ENCODE measurements at regions not wholly inside any gene's neighbourhood (a gene's known extent, or its start where the extent isn't known, plus 50 kb on each side); places are given as distances from the start of the nearest gene placed in this dataset.
"Not testable (repeated sequence)": the region's sequence is repeated elsewhere in the genome, so short reads cannot be mapped to it uniquely, and the experiment has no call there.

- DNase-seq (ENCODE audit: low read depth in 4 of 4, low spot score in 3 of 4): no peak
Measured at GRCh38 chr20:4635781-4636180, 50.5 kb upstream of the PRNP start.

- DNase-seq (ENCODE audit: low read depth in 4 of 4, low spot score in 3 of 4): no peak
Measured at GRCh38 chr20:4635342-4635741, 50.9 kb upstream of the PRNP start.

DNA sequence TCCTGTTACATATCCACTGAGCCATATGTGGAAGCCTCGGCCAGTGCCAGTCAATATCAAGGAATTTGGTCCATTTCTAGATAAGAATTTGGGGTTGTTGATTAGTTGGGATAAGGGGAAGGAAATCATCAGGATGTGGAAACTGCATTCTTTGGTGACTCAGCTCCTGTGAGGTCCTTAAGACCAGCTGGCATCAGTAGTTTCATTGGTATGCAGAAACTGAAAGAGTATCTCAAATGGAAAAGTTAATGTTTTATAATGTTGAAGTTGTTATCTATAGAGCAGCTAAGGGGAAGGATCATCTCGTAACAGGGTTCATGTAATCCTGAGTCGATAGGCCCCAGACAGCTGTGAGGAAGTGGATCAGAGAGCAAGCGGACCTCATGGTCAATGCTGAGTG, 52.5 kb upstream of the PRNP start:
- DNase-seq (ENCODE audit: low read depth in 4 of 4, low spot score in 3 of 4): no peak

- DNase-seq (ENCODE audit: low read depth in 4 of 4, low spot score in 3 of 4): no peak
Measured at GRCh38 chr20:4633379-4633778, 52.9 kb upstream of the PRNP start.

DNA sequence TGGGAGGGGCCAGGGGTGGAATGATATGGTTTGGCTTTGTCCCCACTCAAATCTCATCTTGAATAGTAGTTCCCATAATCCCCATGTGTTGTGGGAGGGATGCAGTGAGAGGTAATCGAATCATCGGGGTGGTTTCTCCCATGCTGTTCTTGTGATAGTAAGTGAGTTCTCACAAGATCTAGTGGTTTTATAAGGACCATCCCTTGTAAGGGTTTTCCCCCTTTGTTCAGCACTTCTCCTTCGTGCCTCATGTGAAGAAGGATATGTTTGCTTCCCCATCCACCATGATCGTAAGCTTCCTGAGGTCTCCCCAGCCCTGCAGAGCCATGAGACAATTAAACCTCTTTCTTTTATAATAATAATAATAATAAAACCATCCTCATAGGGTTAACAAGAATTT, 53.4 kb upstream of the PRNP start:
- no peak for DNase-seq (ENCODE audit: low read depth in 4 of 4, low spot score in 3 of 4)

- no peak for DNase-seq (ENCODE audit: low read depth in 4 of 4, low spot score in 3 of 4)
Measured at GRCh38 chr20:4626228-4626627, 60.0 kb upstream of the PRNP start.

- DNase-seq (ENCODE audit: low read depth in 4 of 4, low spot score in 3 of 4): no peak
Measured at GRCh38 chr20:4625687-4626086, 60.6 kb upstream of the PRNP start.

DNA sequence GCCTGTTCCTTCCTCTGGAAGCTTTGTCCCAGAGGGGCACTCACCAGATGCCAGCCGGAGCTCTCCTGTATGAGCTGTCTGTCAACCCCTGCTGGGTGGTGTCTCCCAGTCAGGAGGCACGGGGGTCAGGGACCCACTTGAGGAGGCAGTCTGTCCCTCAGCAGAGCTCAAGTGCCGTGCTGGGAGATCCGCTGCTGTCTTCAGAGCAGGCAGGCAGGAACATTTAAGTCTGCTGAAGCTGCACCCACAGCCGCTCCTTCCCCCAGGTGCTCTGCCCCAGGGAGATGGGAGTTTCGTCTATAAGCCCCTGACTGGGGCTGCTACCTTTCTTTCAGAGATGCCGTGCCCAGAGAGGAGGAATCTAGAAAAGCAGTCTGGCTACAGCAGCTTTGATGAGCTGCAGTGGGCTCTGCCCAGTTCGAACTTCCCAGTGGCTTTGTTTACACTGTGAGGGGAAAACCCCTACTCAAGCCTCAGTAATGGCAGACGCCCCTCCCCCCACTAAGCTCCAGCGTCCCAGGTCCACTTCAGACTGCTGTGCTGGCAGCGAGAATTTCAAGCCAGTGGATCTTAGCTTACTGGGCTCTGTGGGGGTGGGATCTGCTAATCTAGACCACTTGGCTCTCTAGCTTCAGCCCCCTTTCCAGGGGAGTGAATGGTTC, 61.5 kb upstream of the PRNP start:
- DNase-seq (ENCODE audit: low read depth in 4 of 4, low spot score in 3 of 4): not testable (repeated sequence)

- not testable (repeated sequence) for DNase-seq (ENCODE audit: low read depth in 4 of 4, low spot score in 3 of 4)
Measured at GRCh38 chr20:4619144-4619543, 67.1 kb upstream of the PRNP start.

DNA sequence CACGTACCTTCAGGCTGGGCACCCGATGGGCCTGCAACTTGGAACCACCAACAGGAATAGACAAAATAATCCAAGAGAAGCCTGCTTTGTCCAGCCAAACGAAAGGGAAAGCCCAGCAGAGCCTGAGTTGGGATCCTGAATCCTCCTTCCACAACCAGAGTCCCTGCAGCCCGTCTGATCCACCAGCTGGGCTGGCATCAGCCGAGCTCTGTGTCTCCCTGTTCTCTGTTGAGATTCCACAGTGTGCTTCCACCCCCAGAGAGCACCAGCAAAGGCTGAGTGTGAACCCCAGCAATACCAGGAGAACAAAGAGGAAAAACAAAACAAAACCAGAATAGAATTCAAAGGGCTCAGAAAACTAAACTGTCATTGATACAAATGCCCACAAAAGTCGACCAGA, 68.8 kb upstream of the PRNP start:
- DNase-seq (ENCODE audit: low read depth in 4 of 4, low spot score in 3 of 4): no peak

GRCh38 chr20:4617019-4617418, 69.2 kb upstream of the PRNP start:
- DNase-seq (ENCODE audit: low read depth in 4 of 4, low spot score in 3 of 4): no peak

DNA sequence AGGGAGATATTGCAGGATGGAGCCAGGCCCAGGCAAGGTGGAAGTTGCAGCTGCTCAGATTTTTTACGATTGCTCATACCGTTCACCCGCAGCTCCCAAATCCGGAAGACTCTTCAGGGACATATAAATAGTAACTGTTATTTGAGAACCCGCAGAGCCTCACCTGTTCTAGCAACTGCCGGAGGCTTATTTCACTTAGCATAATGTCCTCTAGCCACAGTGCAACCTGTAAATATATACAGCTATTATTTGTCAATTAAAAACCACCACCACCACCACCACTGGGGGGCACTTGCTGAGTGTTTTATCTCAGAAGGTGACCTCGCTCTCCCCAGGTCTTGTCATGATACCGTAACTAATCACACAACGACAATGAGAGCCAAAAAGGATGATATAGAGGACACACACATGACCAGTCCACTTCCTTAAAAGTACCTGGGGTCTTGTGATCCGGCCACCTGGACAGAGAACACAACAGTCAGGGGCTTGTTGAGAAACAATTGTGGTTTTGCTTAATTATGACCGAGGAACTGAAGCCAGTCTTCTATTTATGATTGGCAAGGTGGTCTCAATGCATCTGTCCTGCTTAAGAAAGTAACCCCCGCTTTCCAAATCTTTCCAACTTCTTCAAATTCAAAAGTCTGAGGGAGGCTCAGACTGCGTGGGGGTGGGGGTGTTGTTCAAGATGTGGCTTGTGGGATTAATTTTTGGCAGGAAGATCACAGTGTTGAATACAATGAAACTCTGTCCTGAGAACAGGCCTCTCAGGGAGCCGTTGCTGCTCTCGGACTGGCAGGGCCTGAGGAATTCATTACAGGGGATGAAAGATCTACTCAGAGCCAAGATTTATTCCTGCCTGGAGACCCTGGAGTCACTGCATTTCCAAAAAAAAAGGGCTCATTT, 72.3 kb upstream of the PRNP start:
- no peak for DNase-seq (ENCODE audit: low read depth in 4 of 4, low spot score in 3 of 4)

- DNase-seq (ENCODE audit: low read depth in 4 of 4, low spot score in 3 of 4): no peak
Measured at GRCh38 chr20:4613184-4613583, 73.1 kb upstream of the PRNP start.

DNA sequence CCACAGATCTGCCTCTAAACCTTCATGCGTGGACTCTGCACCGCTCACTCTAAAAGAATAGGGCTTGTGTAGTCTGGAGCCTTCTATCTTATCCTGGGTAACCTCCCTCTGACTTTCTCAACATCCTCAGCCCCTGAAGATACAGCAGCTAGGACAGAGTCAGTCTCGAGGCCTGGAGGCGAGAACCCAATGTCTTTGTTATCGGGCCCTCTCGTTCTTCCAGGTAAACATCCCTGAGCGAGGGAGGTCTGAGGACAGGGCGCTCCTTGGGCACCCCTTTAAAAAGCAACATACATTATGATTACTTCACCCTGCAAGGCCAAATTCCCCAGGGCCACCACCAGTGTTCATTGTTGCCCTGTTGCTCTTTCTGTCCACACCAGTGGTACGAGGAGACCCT, 75.4 kb upstream of the PRNP start:
- DNase-seq (ENCODE audit: low read depth in 4 of 4, low spot score in 3 of 4): no peak

GRCh38 chr20:4609511-4609910, 76.7 kb upstream of the PRNP start:
- DNase-seq (ENCODE audit: low read depth in 4 of 4, low spot score in 3 of 4): no peak

DNA sequence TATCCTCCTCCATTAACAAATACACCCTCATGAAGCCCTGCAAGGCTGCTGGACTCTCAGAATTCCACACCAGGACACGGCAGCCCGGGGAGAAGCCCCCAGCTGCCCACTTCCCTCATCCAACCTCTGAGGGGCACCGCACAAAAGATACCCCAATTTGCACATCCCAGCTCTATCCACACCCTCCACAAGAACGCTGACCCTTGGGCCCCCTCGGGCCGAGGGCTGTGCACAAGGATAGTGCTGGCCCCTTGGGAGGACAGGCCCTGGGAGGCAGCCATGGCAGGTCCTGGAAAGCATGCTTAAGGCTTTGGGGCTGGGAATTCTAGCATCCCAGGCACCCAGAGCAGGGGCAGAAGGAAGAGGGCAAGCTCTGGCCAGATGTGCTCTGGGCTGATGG, 77.4 kb upstream of the PRNP start:
- DNase-seq (ENCODE audit: low read depth in 4 of 4, low spot score in 3 of 4): no peak

- peak; percentile 27 to 49 (median 40) for DNase-seq (ENCODE audit: low read depth in 4 of 4, low spot score in 3 of 4)
Measured at GRCh38 chr20:4607287-4607713, 79.0 kb upstream of the PRNP start.

DNA sequence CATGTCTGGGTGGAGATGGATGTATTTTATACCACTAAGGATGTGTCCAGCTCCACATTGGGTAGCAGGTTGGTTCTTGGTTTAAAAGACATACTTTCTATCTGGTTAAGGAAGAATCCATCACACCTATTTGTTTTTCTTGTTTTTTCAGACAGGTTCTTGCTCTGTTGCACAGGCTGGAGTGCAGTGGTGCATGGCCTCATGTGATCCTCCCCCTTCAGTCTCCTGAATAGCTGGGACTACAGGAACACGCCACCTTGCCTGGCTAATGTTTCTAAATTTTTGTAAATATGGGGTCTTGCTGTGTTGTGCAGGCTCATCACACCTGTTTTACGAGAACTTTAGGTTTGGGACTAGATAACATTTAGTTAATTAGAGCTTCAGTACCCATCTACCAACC, 80.2 kb upstream of the PRNP start:
- DNase-seq (ENCODE audit: low read depth in 4 of 4, low spot score in 3 of 4): no peak

- no peak for DNase-seq (ENCODE audit: low read depth in 4 of 4, low spot score in 3 of 4)
Measured at GRCh38 chr20:4605166-4605565, 81.1 kb upstream of the PRNP start.

DNA sequence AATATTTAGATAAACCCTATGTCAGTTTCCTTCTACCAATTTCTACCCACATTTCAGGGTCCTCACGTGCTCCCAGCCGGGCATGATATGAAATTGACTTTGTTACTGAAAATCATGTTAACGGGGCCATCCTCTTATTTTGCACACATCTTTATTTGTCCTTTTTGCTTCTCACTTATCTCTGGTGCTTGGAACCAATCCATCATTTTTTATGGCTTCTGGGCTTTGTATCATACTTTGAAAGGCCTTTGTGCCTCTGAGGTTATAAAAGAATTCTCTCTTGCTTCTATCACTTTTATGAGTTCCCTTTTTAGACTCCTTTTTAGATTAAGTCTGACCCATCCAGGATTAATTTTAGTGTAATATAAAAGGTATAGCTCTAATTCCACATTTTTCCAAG, 81.7 kb upstream of the PRNP start:
- DNase-seq (ENCODE audit: low read depth in 4 of 4, low spot score in 3 of 4): no peak

DNA sequence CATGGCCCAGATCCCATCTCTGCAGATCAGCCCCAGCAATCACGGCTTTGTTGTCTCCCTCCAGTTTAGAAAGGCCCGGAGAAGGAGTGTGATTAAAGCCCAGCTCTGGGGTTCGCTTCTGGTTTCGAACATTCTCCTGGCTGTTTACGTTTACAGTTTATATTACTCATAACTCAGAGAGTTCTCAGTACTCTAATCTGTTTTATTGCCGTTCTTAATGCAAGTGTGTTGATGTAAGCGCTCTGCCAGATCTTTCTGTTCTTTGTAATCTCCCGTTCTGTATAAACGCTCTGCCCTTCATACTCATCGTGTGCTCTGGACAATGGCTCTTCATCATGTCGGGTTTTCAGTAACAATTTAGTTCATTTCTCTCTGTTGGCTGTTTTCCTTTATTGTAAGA, 82.5 kb upstream of the PRNP start:
- DNase-seq (ENCODE audit: low read depth in 4 of 4, low spot score in 3 of 4): no peak

GRCh38 chr20:4602297-4602631, 84.0 kb upstream of the PRNP start:
- DNase-seq (ENCODE audit: low read depth in 4 of 4, low spot score in 3 of 4): no peak
